HS-5 (cell line): ENCODE measurements at regions not wholly inside any gene's neighbourhood (a gene's known extent, or its start where the extent isn't known, plus 50 kb on each side); places are given as distances from the start of the nearest gene placed in this dataset.
A peak's percentile ranks its signal among the peaks of the same experiment; 100 is the strongest.

Experiments used
- DNase-seq: peaks from one replicate; pipeline ENCODE4 v3.0.0-alpha.2; 2012; ENCODE audit warnings: low read depth

- DNase-seq = no peak
These were observed 315.7 kb upstream of the C11orf87 start for GRCh38 chr11:109106151-109106906.

- DNase-seq = no peak
These were observed 312.8 kb upstream of the C11orf87 start for GRCh38 chr11:109109150-109109549.

- DNase-seq = no peak
These were observed 312.2 kb upstream of the C11orf87 start for GRCh38 chr11:109109571-109110315.

- no peak for DNase-seq
These were observed 309.7 kb upstream of the C11orf87 start for GRCh38 chr11:109112261-109112660.

- DNase-seq = no peak
These were observed 309.1 kb upstream of the C11orf87 start for GRCh38 chr11:109112821-109113280.

- no peak for DNase-seq
These were observed 301.6 kb upstream of the C11orf87 start for GRCh38 chr11:109120341-109120740.

- no peak for DNase-seq
These were observed 300.6 kb upstream of the C11orf87 start for GRCh38 chr11:109121173-109121932.

GRCh38 chr11:109123816-109124787 is 297.9 kb upstream of the C11orf87 start:
- DNase-seq = no peak

- DNase-seq = no peak
These were observed 291.1 kb upstream of the C11orf87 start for GRCh38 chr11:109130910-109131309.

- DNase-seq = no peak
These were observed 289.5 kb upstream of the C11orf87 start for GRCh38 chr11:109132539-109132938.

- DNase-seq = no peak
These were observed 288.8 kb upstream of the C11orf87 start for GRCh38 chr11:109133159-109133558.

- no peak for DNase-seq
These were observed 286.4 kb upstream of the C11orf87 start for GRCh38 chr11:109135627-109136026.

GRCh38 chr11:109138196-109138595 is 283.8 kb upstream of the C11orf87 start:
- peak; percentile 13 for DNase-seq

GRCh38 chr11:109140426-109140825 is 281.6 kb upstream of the C11orf87 start:
- DNase-seq = no peak

GRCh38 chr11:109140857-109141515 is 281.0 kb upstream of the C11orf87 start:
- DNase-seq = no peak

GRCh38 chr11:109145287-109145686 is 276.7 kb upstream of the C11orf87 start:
- DNase-seq = no peak

GRCh38 chr11:109147726-109148125 is 274.3 kb upstream of the C11orf87 start:
- DNase-seq = no peak

GRCh38 chr11:109148669-109149068 is 273.3 kb upstream of the C11orf87 start:
- DNase-seq = no peak

GRCh38 chr11:109150581-109150980 is 271.4 kb upstream of the C11orf87 start:
- no peak for DNase-seq

GRCh38 chr11:109153836-109154235 is 268.2 kb upstream of the C11orf87 start:
- no peak for DNase-seq

- no peak for DNase-seq
These were observed 266.7 kb upstream of the C11orf87 start for GRCh38 chr11:109155291-109155690.
